Keratinocyte (primary cell): ENCODE measurements at regions not wholly inside any gene's neighbourhood (a gene's known extent, or its start where the extent isn't known, plus 50 kb on each side); places are given as distances from the start of the nearest gene placed in this dataset.
"Not testable (repeated sequence)": the region's sequence is repeated elsewhere in the genome, so short reads cannot be mapped to it uniquely, and the experiment has no call there.

Source experiments
- EZH2 ChIP-seq: IDR thresholded peaks from one replicate; pipeline ENCODE4 v1.6.1; 2012; ENCODE audit warnings: inconsistent platforms, mild to moderate bottlenecking, low read length, moderate library complexity
- TF ChIP-seq, protein P1 (sequence below), 3 experiments: IDR thresholded peaks in 1 of 3; conservative IDR thresholded peaks in 1 of 3; optimal IDR thresholded peaks in 1 of 3; 2 replicates in 2 of 3; 3 replicates in 1 of 3; pipeline versions ENCODE3 to v1.5.1; 2011; ENCODE audit warnings: low read length in 3 of 3, mild to moderate bottlenecking in 3 of 3, moderate library complexity in 2 of 3, control low read depth in 1 of 3, inconsistent platforms in 1 of 3; ENCODE audit not compliant: insufficient read depth in 2 of 3; ENCODE audit errors: extremely low read depth in 1 of 3

DNA sequence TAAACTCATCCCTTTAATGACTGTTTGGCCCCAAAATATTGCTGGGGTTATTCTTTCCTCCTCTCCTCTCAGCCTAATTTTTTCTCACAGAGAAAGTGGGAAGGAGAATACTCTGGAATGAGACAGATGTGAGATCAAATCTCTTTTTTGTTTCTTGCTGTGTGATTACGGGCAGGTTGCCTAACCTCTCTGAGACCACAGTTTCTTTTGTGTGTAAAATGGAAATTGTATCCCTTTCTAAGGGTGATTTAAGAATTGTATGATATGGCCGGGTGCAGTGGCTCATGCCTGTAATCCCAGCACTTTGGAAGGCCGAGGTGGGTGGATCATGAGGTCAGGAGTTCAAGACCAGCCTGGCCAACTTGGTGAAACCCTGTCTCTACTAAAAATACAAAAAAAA, 111.5 kb upstream of the MRPS22 start:
- TF ChIP-seq, protein P1, sequence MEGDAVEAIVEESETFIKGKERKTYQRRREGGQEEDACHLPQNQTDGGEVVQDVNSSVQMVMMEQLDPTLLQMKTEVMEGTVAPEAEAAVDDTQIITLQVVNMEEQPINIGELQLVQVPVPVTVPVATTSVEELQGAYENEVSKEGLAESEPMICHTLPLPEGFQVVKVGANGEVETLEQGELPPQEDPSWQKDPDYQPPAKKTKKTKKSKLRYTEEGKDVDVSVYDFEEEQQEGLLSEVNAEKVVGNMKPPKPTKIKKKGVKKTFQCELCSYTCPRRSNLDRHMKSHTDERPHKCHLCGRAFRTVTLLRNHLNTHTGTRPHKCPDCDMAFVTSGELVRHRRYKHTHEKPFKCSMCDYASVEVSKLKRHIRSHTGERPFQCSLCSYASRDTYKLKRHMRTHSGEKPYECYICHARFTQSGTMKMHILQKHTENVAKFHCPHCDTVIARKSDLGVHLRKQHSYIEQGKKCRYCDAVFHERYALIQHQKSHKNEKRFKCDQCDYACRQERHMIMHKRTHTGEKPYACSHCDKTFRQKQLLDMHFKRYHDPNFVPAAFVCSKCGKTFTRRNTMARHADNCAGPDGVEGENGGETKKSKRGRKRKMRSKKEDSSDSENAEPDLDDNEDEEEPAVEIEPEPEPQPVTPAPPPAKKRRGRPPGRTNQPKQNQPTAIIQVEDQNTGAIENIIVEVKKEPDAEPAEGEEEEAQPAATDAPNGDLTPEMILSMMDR (optimal IDR thresholded peaks at IDR 0.05 in 1 of 3, IDR thresholded peaks at IDR 0.05 in 1 of 3, conservative IDR thresholded peaks at IDR 0.05 in 1 of 3; ENCODE audit: extremely low read depth in 1 of 3, insufficient read depth in 2 of 3, low read length in 3 of 3) = not testable (repeated sequence)
- not testable (repeated sequence) for TF ChIP-seq EZH2
